Dermis blood vessel endothelial cell (primary cell): ENCODE measurements at regions not wholly inside any gene's neighbourhood (a gene's known extent, or its start where the extent isn't known, plus 50 kb on each side); places are given as distances from the start of the nearest gene placed in this dataset.
A peak's percentile ranks its signal among the peaks of the same experiment; 100 is the strongest.

ENCODE experiments used
- DNase-seq: peaks from one replicate; pipeline ENCODE4 v3.0.0; 2010

GRCh38 chr1:87439821-87440220, 111.1 kb downstream of the LMO4 start:
- DNase-seq, result no peak

GRCh38 chr1:87449348-87449963, 120.8 kb downstream of the LMO4 start:
- peak; percentile 2 for DNase-seq

GRCh38 chr1:87450136-87450535, 121.5 kb downstream of the LMO4 start:
- no peak for DNase-seq

GRCh38 chr1:87450615-87451209, 122.0 kb downstream of the LMO4 start:
- no peak for DNase-seq

GRCh38 chr1:87451229-87451920, 122.7 kb downstream of the LMO4 start:
- no peak for DNase-seq

- DNase-seq, result no peak
Measured at GRCh38 chr1:87452648-87453047, 124.0 kb downstream of the LMO4 start.

- no peak for DNase-seq
Measured at GRCh38 chr1:87457408-87457807, 128.7 kb downstream of the LMO4 start.

- no peak for DNase-seq
Measured at GRCh38 chr1:87462894-87463293, 134.2 kb downstream of the LMO4 start.

- DNase-seq, result no peak
Measured at GRCh38 chr1:87464022-87464490, 135.4 kb downstream of the LMO4 start.

- no peak for DNase-seq
Measured at GRCh38 chr1:87466621-87467020, 137.9 kb downstream of the LMO4 start.

- DNase-seq, result no peak
Measured at GRCh38 chr1:87472716-87473115, 144.0 kb downstream of the LMO4 start.

- DNase-seq, result no peak
Measured at GRCh38 chr1:87473203-87473661, 144.6 kb downstream of the LMO4 start.

- DNase-seq, result no peak
Measured at GRCh38 chr1:87474098-87474497, 145.4 kb downstream of the LMO4 start.

GRCh38 chr1:87478231-87478630, 149.6 kb downstream of the LMO4 start:
- DNase-seq, result no peak

GRCh38 chr1:87495147-87495546, 166.5 kb downstream of the LMO4 start:
- DNase-seq, result no peak

GRCh38 chr1:87495870-87496269, 167.2 kb downstream of the LMO4 start:
- DNase-seq, result no peak

GRCh38 chr1:87497380-87498203, 168.9 kb downstream of the LMO4 start:
- DNase-seq, result no peak

- DNase-seq, result peak; percentile 1
Measured at GRCh38 chr1:87501738-87502137, 173.1 kb downstream of the LMO4 start.

GRCh38 chr1:87505391-87505983, 176.8 kb downstream of the LMO4 start:
- no peak for DNase-seq

- no peak for DNase-seq
Measured at GRCh38 chr1:87506147-87506546, 177.5 kb downstream of the LMO4 start.

GRCh38 chr1:87508247-87508787, 179.6 kb downstream of the LMO4 start:
- no peak for DNase-seq

- no peak for DNase-seq
Measured at GRCh38 chr1:87510540-87510939, 181.9 kb downstream of the LMO4 start.
